Endodermal cell (in vitro differentiated cells): ENCODE measurements at regions not wholly inside any gene's neighbourhood (a gene's known extent, or its start where the extent isn't known, plus 50 kb on each side); places are given as distances from the start of the nearest gene placed in this dataset.
"Not testable (repeated sequence)": the region's sequence is repeated elsewhere in the genome, so short reads cannot be mapped to it uniquely, and the experiment has no call there.

ENCODE experiments used
- DNase-seq: peaks from one replicate; pipeline ENCODE4 v3.0.0-alpha.2; 2017
- H3K27ac ChIP-seq: 2 replicates; pipeline ENCODE4 v1.5.1; 2013; ENCODE audit warnings: mild to moderate bottlenecking, low read depth, low read length, moderate library complexity
- H3K27me3 ChIP-seq: 2 replicates; pipeline ENCODE4 v1.6.1; 2013; ENCODE audit warnings: mild to moderate bottlenecking, low read length, moderate library complexity; ENCODE audit not compliant: insufficient read depth, control insufficient read depth, poor library complexity, severe bottlenecking
- H3K36me3 ChIP-seq: 2 replicates; pipeline ENCODE4 v1.7.0; 2013; ENCODE audit warnings: mild to moderate bottlenecking, low read length, moderate library complexity; ENCODE audit not compliant: control insufficient read depth, insufficient read depth
- H3K4me1 ChIP-seq: one replicate; pipeline ENCODE4 v1.7.0; 2013; ENCODE audit warnings: low read length; ENCODE audit not compliant: control insufficient read depth, insufficient read depth
- H3K4me3 ChIP-seq: 2 replicates; pipeline ENCODE4 v1.5.1; 2013; ENCODE audit warnings: mild to moderate bottlenecking, low read length, moderate library complexity
- H3K9ac ChIP-seq: 2 replicates; pipeline ENCODE4 v1.6.1; 2013; ENCODE audit warnings: mild to moderate bottlenecking, low read length, moderate library complexity; ENCODE audit not compliant: poor library complexity, severe bottlenecking; ENCODE audit errors: extremely low read depth
- H3K9me3 ChIP-seq: 2 replicates; pipeline ENCODE4 v1.6.1; 2013; ENCODE audit warnings: mild to moderate bottlenecking, low read length, moderate library complexity; ENCODE audit not compliant: control insufficient read depth
- H3K27ac Mint-ChIP-seq: 2 replicates; pipeline ENCODE4 v1.8.0; 2020; ENCODE audit warnings: mixed read lengths
- H3K27me3 Mint-ChIP-seq: 2 replicates; pipeline ENCODE4 v1.8.0; 2021; ENCODE audit warnings: mild to moderate bottlenecking, mixed read lengths; ENCODE audit not compliant: insufficient read depth
- H3K36me3 Mint-ChIP-seq: 2 replicates; pipeline ENCODE4 v1.8.0; 2020; ENCODE audit warnings: low read depth, mixed read lengths
- H3K4me1 Mint-ChIP-seq: 2 replicates; pipeline ENCODE4 v1.8.0; 2020; ENCODE audit warnings: mixed read lengths
- H3K4me3 Mint-ChIP-seq: 2 replicates; pipeline ENCODE4 v1.8.0; 2020; ENCODE audit warnings: mild to moderate bottlenecking, moderate library complexity, mixed read lengths
- H3K9me3 Mint-ChIP-seq: 2 replicates; pipeline ENCODE4 v1.8.0; 2020; ENCODE audit warnings: mild to moderate bottlenecking, mixed read lengths
- CTCF ChIP-seq: fragments of 200-600 bp; sonication (generic); conservative IDR thresholded peaks from 2 replicates; pipeline ENCODE4 v1.5.0; 2021; ENCODE audit warnings: antibody characterized with exemption, mild to moderate bottlenecking
- WGBS, 2 experiments: methylation state at CpG; one replicate each; pipeline versions ENCODE4 v1.1.5 to v1.1.7; 2013; ENCODE audit warnings: missing lambda C conversion rate in 2 of 2, mixed read lengths in 1 of 2; ENCODE audit not compliant: insufficient coverage in 1 of 2, insufficient read length in 1 of 2; 5-methylcytosine and 5-hydroxymethylcytosine counted together

- H3K27me3 Mint-ChIP-seq, result no peaks in the 10 kb centered on the region
- H3K27ac Mint-ChIP-seq, result no peak overlapping the region
- H3K36me3 ChIP-seq, result no peaks in the 10 kb centered on the region
- no peak for TF ChIP-seq CTCF
- H3K4me3 Mint-ChIP-seq, result no peak overlapping the region
- H3K9me3 Mint-ChIP-seq, result peaks cover 6% of the 10 kb centered on the region
- H3K27ac ChIP-seq, result no peak overlapping the region
- H3K4me3 ChIP-seq, result no peak overlapping the region
- no peaks in the 10 kb centered on the region for H3K4me1 Mint-ChIP-seq
- H3K27me3 ChIP-seq, result no peaks in the 10 kb centered on the region
- WGBS, 2 experiments, result 78 to 88% methylated on average over 2 to 3 of the region's 3 CpGs
- H3K9ac ChIP-seq, result no peak overlapping the region
- no peak for DNase-seq
- no peaks in the 10 kb centered on the region for H3K9me3 ChIP-seq
- H3K4me1 ChIP-seq, result no peaks in the 10 kb centered on the region
- no peaks in the 10 kb centered on the region for H3K36me3 Mint-ChIP-seq
Measured at GRCh38 chr4:137892134-137892533, 350.0 kb downstream of the SLC7A11 start.

GRCh38 chr4:137890812-137891211 lies 351.3 kb downstream of the SLC7A11 start:
- Mint-ChIP-seq H3K4me1 (no peaks in the 10 kb centered on the region), H3K9me3 (peaks cover 6% of the 10 kb centered on the region), H3K4me3 (no peak overlapping the region), H3K27me3 (no peaks in the 10 kb centered on the region), H3K36me3 (no peaks in the 10 kb centered on the region), H3K27ac (no peak overlapping the region)
- Histone ChIP-seq H3K9me3 (no peaks in the 10 kb centered on the region), H3K9ac (no peak overlapping the region), H3K4me1 (no peaks in the 10 kb centered on the region), H3K27me3 (no peaks in the 10 kb centered on the region), H3K27ac (no peak overlapping the region), H3K4me3 (no peak overlapping the region), H3K36me3 (no peaks in the 10 kb centered on the region)
- no peak for TF ChIP-seq CTCF
- WGBS, 2 experiments, result 93% methylated on average over 2 of the region's 2 CpGs; no CpG with 5 or more reads in 1 of the 2 experiments
- DNase-seq, result no peak

- Mint-ChIP-seq H3K9me3 (peaks cover 4% of the 10 kb centered on the region), H3K27me3 (no peaks in the 10 kb centered on the region), H3K4me3 (no peak overlapping the region), H3K27ac (no peak overlapping the region), H3K4me1 (peaks cover 8% of the 10 kb centered on the region), H3K36me3 (no peaks in the 10 kb centered on the region)
- TF ChIP-seq CTCF, result no peak
- Histone ChIP-seq H3K4me1 (no peaks in the 10 kb centered on the region), H3K4me3 (no peak overlapping the region), H3K27ac (no peak overlapping the region), H3K27me3 (no peaks in the 10 kb centered on the region), H3K9ac (no peak overlapping the region), H3K9me3 (peaks cover 3% of the 10 kb centered on the region), H3K36me3 (no peaks in the 10 kb centered on the region)
- no peak for DNase-seq
- 67 to 86% methylated on average over 1 to 4 of the region's 4 CpGs for WGBS, 2 experiments
Measured at GRCh38 chr4:137881641-137882040, 349.3 kb upstream of the PCDH18 start.

DNA sequence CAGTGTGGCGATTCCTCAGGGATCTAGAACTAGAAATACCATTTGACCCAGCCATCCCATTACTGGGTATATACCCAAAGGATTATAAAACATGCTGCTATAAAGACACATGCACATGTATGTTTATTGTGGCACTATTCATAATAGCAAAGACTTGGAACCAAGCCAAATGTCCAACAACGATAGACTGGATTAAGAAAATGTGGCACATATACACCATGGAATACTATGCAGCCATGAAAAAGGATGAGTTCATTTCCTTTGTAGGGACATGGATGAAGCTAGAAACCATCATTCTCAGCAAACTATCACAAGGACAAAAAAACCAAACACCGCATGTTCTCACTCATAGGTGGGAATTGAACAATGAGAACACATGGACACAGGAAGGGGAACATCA lies 335.8 kb upstream of the PCDH18 start:
- H3K36me3 Mint-ChIP-seq, H3K9me3 Mint-ChIP-seq: not testable (repeated sequence)
- WGBS, 2 experiments, result no CpG with 5 or more reads among the region's 3 CpGs

More for the DNA sequence above, 335.8 kb upstream of the PCDH18 start:
- H3K27me3 ChIP-seq, H3K9me3 ChIP-seq, H3K9ac ChIP-seq, H3K4me3 Mint-ChIP-seq, H3K27me3 Mint-ChIP-seq, H3K27ac ChIP-seq, H3K27ac Mint-ChIP-seq, DNase-seq, H3K4me1 Mint-ChIP-seq, H3K4me1 ChIP-seq, H3K36me3 ChIP-seq, H3K4me3 ChIP-seq: not testable (repeated sequence)
